CD4-positive, alpha-beta T cell treated with Interleukin-17A for 1 hour (primary cell): ENCODE measurements at regions not wholly inside any gene's neighbourhood (a gene's known extent, or its start where the extent isn't known, plus 50 kb on each side); places are given as distances from the start of the nearest gene placed in this dataset.

Experiments
- DNase-seq: peaks from one replicate; pipeline ENCODE4 v3.0.0-alpha.2; 2020

DNA sequence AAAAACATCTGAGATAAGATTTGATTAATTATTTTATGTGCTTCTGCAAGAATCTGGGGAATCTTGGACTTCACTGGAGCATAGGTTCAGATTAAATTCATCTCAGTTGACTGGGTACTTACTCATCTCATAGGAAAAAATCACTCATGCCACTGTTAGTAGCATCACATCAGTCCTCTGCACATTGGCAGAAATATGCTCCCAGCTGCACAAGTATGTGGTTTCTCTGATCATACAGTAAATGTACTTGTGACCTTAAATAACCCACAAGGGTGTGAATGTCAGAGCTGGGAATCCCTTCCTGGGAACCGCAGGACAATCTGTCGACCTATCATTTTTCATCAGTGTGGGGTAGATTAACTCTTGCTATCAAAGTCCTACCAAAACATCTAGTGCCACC lies 203.7 kb upstream of the SLC24A2 start:
- no peak for DNase-seq

DNA sequence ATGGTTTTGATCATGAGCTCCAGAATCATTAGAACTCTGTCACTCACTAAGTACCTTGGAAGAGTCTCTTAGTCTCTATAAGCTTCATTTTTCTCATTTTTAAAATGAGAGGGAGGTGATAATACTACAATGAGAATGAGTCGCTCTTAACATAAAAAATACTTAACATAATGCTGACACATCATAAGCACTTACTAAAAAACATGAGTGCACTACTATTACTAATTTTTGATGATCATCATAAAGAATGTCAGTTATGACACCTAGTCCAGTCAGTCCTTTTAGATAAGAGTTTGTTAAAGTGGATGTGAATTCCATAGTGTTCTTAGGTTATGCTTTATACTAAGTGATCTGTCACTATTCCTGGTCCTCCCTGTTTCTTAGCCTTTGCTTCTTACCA lies 200.4 kb upstream of the SLC24A2 start:
- no peak for DNase-seq

DNA sequence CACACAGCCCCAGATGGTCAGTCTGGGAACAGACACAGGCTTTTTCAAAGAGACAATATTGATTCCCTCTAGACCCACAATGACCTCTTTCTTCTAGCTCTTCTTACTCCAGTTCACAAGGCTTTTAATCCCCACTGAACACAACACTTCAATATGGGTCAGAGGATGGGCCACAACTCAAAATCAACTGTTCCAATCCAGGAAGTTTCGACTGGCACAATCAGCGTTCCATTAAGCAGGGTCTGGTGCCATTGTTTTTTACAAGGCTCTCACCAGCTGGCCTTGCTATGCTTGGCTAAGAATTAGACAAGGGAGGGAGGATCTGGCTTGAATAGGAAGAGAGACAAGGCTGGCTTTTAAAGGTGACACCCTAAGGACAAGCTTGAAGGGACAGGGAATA lies 199.4 kb upstream of the SLC24A2 start:
- no peak for DNase-seq

- DNase-seq: no peak
Observed at GRCh38 chr9:19985081-19985480, 196.2 kb upstream of the SLC24A2 start.

- DNase-seq: peak; percentile 22
Observed at GRCh38 chr9:19976226-19976625, 187.4 kb upstream of the SLC24A2 start.

DNA sequence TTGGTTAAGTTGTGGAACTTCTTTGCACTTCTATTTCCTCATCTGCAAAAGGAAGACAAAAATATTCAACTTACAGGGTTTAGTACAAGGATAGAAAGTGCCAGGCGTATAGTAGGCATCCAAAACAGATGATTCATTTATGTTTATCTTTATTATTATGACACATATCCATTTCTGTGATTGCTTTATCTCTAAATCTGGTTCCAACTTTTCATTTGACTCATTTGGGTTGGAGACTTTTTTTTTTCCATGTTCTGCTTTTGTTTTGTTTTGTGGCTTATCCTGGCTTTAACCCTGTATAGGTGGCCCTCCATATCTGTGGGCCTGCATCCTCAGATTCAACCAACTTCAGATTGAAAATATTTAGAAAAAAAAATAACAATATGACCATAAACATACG lies 186.7 kb upstream of the SLC24A2 start:
- no peak for DNase-seq

DNA sequence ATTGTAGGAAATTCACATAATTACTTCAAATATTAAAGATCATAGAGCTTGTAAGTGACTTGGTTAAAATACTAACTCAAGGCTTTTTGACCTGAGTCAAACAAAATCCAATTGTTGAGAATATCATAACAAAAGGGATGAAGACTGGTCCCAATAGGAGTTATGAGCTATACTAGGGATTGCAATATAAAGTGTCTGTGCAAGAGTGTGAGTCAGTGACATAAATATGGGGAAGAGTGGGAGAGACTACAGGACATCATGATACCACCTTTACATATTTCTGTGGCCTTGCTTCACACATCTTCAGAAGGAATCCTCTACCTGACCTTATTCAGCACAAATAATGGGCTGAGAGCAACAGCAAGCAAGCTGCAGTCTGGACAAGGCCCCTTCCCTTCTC lies 180.9 kb upstream of the SLC24A2 start:
- DNase-seq: no peak

GRCh38 chr9:19967888-19968459 lies 179.1 kb upstream of the SLC24A2 start:
- DNase-seq: no peak

GRCh38 chr9:19967216-19967887 lies 178.5 kb upstream of the SLC24A2 start:
- DNase-seq: no peak

DNA sequence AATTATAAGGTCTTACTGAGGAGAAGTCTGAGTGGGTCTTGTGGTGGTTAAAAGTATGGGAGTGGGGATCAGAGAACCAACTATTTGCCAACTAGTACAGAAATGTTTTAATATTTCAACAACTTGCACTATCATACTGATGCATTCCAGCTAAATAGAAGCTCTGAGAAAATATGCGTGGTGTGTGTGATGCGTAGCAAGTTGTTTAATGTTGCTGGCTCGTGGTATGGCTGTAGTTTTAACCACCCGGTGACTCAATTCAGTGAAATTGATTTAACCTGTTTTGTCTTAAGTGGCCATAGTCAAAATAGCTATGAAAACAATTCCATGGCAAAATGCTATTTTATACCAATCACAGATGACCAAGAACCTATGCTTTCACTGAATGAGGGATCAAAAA lies 176.5 kb upstream of the SLC24A2 start:
- no peak for DNase-seq

DNA sequence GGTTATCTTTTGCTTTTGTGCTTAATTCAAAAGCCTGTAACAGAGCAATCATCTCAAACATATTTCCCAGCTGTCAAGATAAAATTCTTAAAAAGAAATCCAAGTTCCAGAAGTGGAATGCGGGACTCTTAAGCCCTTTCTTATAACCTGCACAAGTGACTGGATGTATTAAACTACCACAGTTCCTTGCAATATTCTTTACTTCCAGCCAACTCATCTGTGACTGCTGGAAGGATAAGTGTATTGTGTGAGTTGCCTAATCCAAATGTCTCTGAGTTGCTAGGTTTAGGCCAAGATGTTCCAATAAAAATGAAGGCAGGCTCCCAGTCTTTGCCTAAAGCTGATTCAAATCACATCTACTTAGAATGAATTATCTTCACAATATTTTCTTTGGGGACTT lies 159.2 kb upstream of the SLC24A2 start:
- DNase-seq: no peak

GRCh38 chr9:19946441-19947109 lies 157.7 kb upstream of the SLC24A2 start:
- peak; percentile 15 for DNase-seq

- no peak for DNase-seq
Observed at GRCh38 chr9:19941874-19942273, 153.0 kb upstream of the SLC24A2 start.

DNA sequence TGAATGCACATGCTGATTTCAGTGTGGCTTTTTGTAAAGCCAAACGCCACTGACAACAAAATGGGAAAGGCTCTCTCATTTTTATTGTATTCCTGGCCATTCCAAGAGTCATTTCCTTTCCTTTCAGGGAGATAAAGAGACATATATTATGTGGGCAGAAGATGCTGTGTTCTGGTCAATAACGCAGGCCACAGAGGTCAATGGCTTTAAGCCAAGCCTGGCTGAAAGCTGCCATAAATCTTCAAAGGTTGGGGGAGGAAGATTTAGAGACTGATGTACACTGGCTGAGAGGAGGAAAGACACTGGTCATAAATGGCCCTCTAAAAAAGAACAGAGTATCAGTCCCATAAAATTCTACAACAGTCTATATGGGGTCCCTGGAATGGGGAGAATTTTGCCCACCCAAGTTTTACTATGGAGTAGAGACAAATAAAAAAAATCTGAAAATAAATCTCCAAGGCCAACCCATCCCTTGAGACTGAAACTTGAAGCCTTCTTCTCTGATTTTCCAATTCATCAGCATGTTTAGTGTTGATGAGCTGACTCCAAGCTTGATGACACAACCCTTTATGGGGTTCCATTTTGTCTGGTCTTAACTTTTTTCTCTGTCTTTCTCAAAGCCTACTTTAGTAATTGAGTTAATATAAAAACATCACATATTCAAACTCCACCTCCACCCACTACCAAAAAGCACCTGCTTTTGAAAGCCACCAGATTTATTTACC lies 152.1 kb upstream of the SLC24A2 start:
- no peak for DNase-seq

DNA sequence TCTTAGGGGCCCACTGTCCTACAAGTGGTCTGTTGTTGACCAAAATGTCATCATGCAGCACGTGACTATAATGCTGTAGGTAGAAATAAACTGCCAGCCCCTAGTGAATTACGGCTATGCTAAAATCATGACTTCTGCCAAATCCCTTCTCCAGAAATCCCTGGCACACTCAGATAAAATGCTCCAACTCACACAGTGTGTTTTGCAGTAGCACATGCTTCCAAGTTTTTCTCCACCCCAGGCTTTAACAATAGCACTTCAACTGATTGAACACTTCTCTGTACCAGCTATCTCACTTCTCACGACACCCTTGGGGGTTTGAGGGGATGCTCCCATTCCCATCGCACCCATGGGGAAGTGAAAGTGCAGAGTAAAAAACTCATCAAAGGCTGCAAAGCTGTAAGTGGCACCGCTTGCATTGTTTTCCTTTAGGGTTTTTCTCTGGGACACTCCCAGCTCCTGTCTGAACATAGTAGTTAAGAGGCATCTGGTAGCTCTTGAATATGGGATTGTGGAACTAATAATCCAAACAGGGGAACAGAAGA lies 151.0 kb upstream of the SLC24A2 start:
- DNase-seq: no peak

DNA sequence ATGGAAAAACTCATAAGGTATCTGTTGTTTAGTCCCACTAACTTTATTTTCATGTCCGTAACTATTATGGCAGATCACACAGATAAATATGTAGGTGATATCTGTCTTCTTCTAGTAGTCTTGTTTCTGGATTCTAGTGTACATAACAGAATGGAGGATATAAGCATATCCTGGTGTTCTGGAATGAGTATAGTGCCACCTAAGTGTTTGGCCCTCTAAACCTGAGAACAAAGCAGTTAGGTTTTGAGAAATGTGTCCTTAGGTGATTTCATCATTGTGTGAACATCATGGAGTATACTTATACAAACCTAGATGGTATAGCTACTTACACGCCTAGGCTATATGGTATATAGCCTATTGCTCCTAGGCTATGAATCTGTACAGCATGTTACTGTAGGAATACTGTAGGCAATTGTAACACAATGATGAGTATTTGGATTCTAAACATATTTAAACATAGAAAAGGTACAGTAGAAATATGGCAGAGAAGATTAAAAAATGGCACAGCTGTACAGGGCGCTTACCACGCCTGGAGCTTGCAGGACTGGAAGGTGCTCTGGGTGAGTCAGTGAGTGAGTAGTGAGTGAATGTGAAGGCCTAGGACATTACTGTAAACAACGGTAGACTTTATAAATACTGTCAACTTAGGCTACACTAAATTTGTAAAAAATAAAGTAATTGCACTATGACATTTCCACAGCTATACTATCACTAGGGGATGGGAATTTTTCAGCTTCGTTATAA lies 150.3 kb upstream of the SLC24A2 start:
- DNase-seq: no peak

DNA sequence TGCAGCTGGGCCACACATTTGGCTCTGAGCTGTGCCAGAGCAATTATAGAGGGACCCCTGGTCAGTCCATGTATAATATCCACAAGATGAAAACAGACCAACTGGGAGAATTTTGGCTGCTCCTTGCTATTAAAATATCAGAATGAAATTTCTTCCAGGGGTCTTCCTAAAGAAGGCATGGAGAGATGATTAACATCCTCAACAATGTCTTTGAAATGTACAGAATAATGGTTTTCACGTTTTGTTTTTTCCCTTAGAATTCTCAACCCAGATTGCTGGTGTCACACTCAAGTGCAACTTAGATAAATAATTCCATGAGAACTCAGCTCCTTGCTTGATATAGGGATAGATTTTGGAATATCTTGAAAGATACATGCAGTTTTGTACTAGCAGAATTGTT lies 148.3 kb upstream of the SLC24A2 start:
- no peak for DNase-seq

- no peak for DNase-seq
Observed at GRCh38 chr9:19936598-19936997, 147.8 kb upstream of the SLC24A2 start.

DNA sequence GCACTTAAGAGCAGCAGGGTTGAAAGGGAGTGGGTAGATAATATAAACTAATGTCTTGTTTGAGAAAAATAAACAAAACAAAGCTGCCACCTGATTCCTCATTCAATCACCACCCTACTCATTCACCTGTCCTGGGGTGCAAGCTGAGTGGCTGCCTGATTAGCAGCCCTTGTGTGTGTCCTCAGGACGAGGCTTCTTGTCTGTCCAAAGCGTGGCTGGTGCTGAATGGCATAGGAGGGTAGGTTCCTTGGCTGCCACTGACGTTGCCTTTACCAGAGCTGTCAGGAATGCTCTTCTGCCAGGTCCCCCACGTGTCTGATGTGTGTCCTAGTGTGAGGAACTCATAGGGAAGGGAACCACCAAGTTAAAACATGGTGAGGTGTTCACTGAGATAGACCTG lies 146.6 kb upstream of the SLC24A2 start:
- DNase-seq: no peak

GRCh38 chr9:19934301-19934871 lies 145.5 kb upstream of the SLC24A2 start:
- no peak for DNase-seq

- no peak for DNase-seq
Observed at GRCh38 chr9:19931098-19931890, 142.5 kb upstream of the SLC24A2 start.

DNA sequence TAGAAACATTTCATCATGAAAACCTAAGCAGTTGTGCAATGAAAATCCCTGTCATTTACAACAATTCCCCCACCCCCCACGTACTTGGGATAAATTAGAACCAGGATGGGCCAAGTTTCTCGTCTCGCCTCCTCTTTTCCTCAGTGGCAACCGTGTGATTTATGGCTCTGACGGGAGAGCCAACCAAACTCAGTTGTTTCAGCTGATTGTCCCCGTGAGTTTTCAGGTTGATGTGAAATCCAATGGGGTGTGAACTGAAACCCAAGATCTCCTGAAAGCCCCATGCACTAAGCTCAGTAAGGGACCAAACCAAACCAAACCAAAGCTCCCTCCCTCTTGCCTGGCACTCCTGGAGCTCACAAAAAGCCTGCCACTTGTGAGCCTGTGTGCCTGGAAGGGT lies 138.7 kb upstream of the SLC24A2 start:
- no peak for DNase-seq
